Dermis microvascular lymphatic vessel endothelial cell (primary cell): ENCODE measurements at regions not wholly inside any gene's neighbourhood (a gene's known extent, or its start where the extent isn't known, plus 50 kb on each side); places are given as distances from the start of the nearest gene placed in this dataset.

Experiments
- DNase-seq, 2 donors: peaks; one replicate each; pipeline versions ENCODE4 v3.0.0 to v3.0.0-alpha.2; 2010; ENCODE audit warnings: low read depth in 2 of 2

DNA sequence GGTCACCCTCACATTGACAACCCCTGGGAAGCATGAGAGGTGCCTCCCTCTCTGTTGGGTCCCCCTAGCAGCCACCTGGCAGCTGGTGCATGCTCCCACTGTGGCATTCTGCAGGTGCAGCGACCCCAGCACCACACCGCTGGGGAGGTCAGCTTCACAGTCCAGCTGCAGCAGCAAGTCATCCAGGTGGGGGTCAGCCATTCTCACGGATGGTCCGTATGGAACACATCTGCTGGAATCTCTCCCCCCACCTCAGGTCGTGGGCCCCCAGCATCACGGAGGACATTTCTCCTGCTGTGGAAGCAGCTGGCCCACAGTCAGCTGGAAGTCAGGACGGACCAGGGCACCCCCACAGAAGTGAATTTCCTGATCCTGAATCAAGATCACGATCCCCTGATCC is 201.3 kb downstream of the COG6 start:
- DNase-seq = no peak

GRCh38 chr13:39858794-39859193 is 203.3 kb downstream of the COG6 start:
- no peak for DNase-seq

GRCh38 chr13:39859898-39860297 is 204.4 kb downstream of the COG6 start:
- DNase-seq = no peak

DNA sequence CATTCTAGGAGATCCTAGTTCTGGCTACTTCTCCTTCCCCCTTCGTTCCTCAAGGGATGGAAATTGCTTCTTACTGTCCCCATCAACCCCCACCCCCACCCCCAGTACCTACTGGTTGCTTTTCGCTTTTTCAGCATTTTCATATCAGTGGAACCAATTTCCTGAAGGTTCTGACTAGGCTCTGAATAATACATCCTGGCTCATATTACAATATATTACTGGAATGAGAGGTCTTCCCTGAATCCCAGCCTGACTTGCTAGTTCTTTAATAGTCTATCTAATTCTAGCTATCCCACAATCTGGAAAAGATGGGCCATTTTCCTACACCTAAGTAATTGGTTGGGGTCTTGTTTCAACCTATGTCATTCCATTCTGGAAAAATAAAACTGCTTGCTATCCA is 207.4 kb downstream of the COG6 start:
- peak in 1 of 2 donors; percentile 74 for DNase-seq

- peak in 1 of 2 donors; percentile 67 for DNase-seq
Measured at GRCh38 chr13:39864221-39864620, 208.8 kb downstream of the COG6 start.

DNA sequence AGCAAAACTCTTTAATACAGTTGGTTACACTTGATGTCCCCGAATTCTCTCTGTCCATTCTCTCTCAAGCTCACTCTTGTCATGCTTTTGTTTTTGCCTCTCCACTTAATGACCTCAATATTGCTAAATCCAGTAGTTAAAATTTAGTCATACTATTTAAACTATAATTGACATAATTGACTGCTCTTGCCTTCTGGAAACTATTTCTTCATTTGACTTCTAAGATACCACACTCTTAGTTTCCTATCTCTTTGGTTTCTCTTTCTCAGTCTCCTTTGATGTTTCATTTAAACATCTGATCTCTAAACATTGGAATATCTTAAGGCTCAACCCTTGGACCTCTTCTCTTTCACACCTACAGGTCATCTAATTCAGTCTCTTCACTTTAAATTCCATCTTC is 211.3 kb downstream of the COG6 start:
- no peak for DNase-seq

GRCh38 chr13:39867807-39868206 is 212.3 kb downstream of the COG6 start:
- DNase-seq = peak in 1 of 2 donors; percentile 36

DNA sequence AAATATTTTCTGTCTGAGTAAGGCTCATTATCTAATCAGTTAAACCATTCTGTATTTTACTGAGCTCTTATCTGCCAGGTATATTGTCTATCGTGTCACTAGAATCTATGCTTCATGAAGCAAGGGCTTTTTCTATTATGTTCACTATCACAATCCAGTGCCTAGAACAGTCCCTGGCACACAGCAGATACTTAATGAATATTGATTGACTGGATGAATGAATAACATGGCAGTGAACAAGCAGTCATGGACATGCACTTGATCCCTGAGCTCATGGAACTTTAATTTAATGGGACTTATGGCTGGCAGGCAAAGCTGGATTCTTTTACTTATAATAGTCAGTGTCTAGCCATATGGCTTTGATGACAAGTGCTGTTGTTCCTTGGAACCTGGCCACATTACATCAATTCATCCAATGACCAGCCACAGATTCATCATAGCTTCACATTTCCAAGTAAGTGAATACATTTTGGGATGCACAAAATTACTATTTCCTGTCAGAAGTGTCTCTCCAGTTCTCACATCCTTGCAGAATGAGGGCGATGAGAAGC is 214.8 kb downstream of the COG6 start:
- DNase-seq = no peak

- peak; percentile 52 to 80 for DNase-seq
Measured at GRCh38 chr13:39874331-39875053, 219.0 kb downstream of the COG6 start.

DNA sequence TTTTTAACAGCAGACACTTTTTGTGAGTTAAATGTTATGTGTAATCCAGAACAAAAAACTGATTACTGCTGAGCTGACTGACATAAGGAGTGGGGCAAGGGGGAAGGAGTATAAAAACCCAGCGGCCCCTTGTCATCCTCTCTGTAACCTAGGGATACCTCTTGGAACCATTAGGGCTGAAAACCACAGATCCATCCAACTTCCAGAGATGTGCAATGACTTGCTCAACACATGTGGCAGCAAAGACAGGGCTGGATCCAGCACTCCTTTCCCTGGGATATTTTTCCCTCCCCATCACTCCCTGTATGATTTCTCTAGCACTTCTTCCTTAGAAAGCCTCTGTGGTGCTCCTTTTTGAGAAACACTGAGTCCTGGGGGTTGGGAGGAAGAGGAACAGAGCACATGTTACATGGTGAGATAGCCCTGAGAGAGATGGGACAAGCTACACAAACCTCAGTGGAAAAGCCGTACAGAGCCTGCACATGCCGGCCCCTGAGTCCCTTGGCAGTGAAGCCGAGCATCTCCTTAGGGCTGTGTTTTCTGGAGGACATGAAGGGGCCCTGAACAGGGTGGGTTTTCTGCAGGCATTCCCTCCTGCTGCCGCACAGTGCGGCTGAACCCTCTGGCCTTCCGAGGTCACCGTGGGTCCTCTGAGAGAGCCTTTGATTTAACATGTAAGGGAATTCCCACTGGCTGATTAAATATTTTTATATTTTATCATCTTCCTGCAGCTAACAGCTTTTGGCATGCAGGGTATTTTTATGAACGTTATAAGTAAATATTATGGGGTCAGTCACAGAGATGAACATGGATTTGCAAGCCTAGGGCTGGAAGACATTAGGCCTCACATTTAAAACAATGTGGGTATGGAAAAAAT is 219.9 kb downstream of the COG6 start:
- DNase-seq = peak; percentile 91 to 95

DNA sequence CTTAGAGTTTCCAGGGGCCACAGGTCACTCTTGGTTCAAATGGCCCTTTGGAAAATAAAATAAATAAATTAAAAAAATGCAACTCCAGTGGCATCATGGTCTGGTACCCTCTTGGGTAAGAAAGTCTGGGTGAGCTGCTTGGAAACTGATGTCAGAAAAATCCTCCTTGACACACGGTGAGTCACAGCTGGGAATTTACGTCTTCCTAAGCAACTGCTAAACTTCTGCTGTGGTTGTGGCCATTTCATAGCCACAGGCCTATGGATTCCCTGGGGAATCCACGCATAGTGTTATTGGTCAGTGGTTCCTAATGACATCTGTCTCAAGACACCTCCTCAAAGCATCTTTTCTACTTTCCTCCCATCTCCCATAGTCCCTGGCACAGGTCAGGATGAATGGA is 220.8 kb downstream of the COG6 start:
- DNase-seq = peak in 1 of 2 donors; percentile 91

GRCh38 chr13:39877134-39877533 is 221.7 kb downstream of the COG6 start:
- peak in 1 of 2 donors; percentile 61 for DNase-seq

DNA sequence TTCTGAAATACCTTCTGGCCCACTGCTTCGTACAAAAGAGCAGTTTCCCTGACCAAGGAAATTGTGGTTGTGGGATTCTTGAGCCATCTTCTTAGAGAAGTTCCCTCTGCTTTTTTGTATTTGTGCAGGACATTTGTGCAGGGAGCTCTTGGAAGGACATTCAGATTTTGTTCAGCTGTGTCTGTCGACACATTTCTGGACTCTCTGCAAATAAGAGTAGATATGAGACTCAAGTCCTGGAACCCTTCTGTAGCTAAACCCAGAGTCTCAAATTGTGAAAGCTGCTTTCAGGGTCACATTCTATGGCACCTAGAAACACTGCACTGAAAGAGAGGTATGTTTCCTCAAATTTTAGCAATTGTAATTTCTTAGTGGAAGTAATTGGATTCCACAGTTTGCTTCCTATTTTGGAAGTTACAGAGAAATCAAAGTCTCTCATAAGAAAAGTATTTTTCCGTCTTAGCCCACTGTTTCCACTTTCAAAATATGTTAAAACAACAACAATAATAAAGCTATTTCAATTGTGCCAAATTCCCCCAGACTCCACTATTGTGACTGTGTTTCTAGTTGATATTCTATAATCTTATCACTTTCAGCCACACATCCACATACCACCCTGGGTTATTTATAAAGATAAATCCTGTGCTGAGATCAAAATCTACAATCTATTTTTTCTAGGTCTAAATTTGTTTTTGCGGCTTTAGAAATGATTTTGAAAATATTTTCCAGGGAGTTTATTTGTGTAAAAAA is 224.0 kb downstream of the COG6 start:
- DNase-seq = peak in 1 of 2 donors; percentile 88

DNA sequence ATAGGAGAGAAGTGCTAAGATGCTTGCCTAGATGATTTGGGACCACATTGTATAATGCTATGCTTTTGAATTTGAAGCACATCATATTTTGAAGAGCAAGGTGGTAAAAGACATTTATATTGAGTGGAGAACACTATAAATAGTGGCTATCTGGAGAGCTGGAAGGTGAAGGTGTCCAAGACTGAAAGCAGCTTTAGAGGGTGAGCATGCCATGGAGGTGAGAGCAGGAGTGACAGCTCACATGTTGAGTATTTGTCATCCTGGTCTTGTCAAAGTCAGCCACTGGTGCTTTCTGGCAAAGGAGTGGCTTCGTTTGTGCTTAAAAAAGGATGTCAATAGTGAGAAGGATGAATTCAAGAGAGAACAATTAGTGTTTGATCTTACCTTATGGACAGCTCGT is 225.9 kb downstream of the COG6 start:
- no peak for DNase-seq

GRCh38 chr13:39881887-39882286 is 226.4 kb downstream of the COG6 start:
- peak in 1 of 2 donors; percentile 85 for DNase-seq

DNA sequence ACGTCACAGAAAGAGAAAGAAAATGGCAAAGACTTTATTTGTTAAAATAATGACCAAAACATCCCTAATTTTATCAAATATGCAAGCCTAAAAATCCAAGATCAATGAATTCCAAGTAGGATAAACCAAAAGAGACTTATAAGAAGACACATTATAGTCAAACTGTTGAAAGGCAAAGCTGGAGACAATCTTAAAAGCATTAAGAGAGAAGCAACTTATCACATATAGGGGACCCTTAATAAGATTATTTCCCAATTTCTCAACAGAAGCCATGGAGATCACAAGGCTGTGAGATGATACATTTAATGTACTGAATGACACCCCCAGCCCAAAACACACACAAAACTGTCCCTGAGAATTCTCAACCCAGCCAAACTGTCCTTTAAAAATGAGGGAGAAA is 228.7 kb downstream of the COG6 start:
- DNase-seq = no peak

- DNase-seq = no peak
Measured at GRCh38 chr13:39886336-39886735, 230.9 kb downstream of the COG6 start.

GRCh38 chr13:39887387-39887786 is 231.9 kb downstream of the COG6 start:
- DNase-seq = no peak

- peak in 1 of 2 donors; percentile 48 for DNase-seq
Measured at GRCh38 chr13:39888865-39889810, 233.7 kb downstream of the COG6 start.

- no peak for DNase-seq
Measured at GRCh38 chr13:39890537-39890936, 235.1 kb downstream of the COG6 start.
